Cardiac muscle cell (in vitro differentiated cells and primary cell): ENCODE measurements at regions not wholly inside any gene's neighbourhood (a gene's known extent, or its start where the extent isn't known, plus 50 kb on each side); places are given as distances from the start of the nearest gene placed in this dataset.

Experiments used
- DNase-seq, 2 donors: peaks; one replicate each; pipeline versions ENCODE4 v3.0.0 to v3.0.0-alpha.2; 2010 to 2017; ENCODE audit warnings: low read depth in 1 of 2, low spot score in 1 of 2
- H3K27ac ChIP-seq: fragments of 200-600 bp; sonication (generic); 2 replicates; pipeline ENCODE4 v1.5.1; 2016
- H3K27me3 ChIP-seq: fragments of 200-600 bp; sonication (generic); 2 replicates; pipeline ENCODE4 v1.6.0; 2016; ENCODE audit warnings: control low read depth
- H3K36me3 ChIP-seq: fragments of 200-600 bp; sonication (generic); 2 replicates; pipeline ENCODE4 v1.5.1; 2016; ENCODE audit warnings: control low read depth
- H3K4me1 ChIP-seq: fragments of 200-600 bp; sonication (generic); 2 replicates; pipeline ENCODE4 v1.8.1; 2017; ENCODE audit warnings: low read depth, mild to moderate bottlenecking, mixed run types
- H3K4me3 ChIP-seq: fragments of 200-600 bp; sonication (generic); 2 replicates; pipeline ENCODE4 v1.5.1; 2016; ENCODE audit warnings: mild to moderate bottlenecking
- H3K9me3 ChIP-seq: fragments of 200-600 bp; sonication (generic); 2 replicates; pipeline ENCODE4 v1.5.1; 2017; ENCODE audit warnings: low read depth, mild to moderate bottlenecking, control low read depth
- CTCF ChIP-seq: IDR thresholded peaks from 2 replicates; pipeline ENCODE4 v1.5.1; 2012; ENCODE audit warnings: low read depth, mild to moderate bottlenecking, low read length

- Histone ChIP-seq H3K36me3 (no peaks in the 10 kb centered on the region), H3K4me3 (no peak overlapping the region), H3K27me3 (no peaks in the 10 kb centered on the region), H3K4me1 (peaks cover 8% of the 10 kb centered on the region), H3K9me3 (no peaks in the 10 kb centered on the region), H3K27ac (no peak overlapping the region)
- DNase-seq, result peak in 1 of 2 donors; percentile 15
- no peak for TF ChIP-seq CTCF
Measured at GRCh38 chr10:44476409-44477045, 91.6 kb upstream of the CXCL12 start.

- Histone ChIP-seq H3K27me3 (no peaks in the 10 kb centered on the region), H3K4me3 (no peak overlapping the region), H3K9me3 (no peaks in the 10 kb centered on the region), H3K36me3 (no peaks in the 10 kb centered on the region), H3K4me1 (peaks cover 8% of the 10 kb centered on the region), H3K27ac (no peak overlapping the region)
- TF ChIP-seq CTCF, result no peak
- peak in 1 of 2 donors; percentile 85 for DNase-seq
Measured at GRCh38 chr10:44477046-44477425, 92.1 kb upstream of the CXCL12 start.

- Histone ChIP-seq H3K4me1 (peaks cover 8% of the 10 kb centered on the region), H3K27me3 (no peaks in the 10 kb centered on the region), H3K9me3 (no peaks in the 10 kb centered on the region), H3K4me3 (no peak overlapping the region), H3K27ac (no peak overlapping the region), H3K36me3 (no peaks in the 10 kb centered on the region)
- no peak for TF ChIP-seq CTCF
- peak in 1 of 2 donors; percentile 68 for DNase-seq
Measured at GRCh38 chr10:44478040-44478439, 93.1 kb upstream of the CXCL12 start.

GRCh38 chr10:44478876-44479705 is 94.2 kb upstream of the CXCL12 start:
- no peaks in the 10 kb centered on the region for H3K27me3 ChIP-seq
- TF ChIP-seq CTCF, result no peak
- no peaks in the 10 kb centered on the region for H3K36me3 ChIP-seq
- no peak overlapping the region for H3K27ac ChIP-seq
- H3K9me3 ChIP-seq, result no peaks in the 10 kb centered on the region
- no peak overlapping the region for H3K4me3 ChIP-seq
- peaks cover 8% of the 10 kb centered on the region for H3K4me1 ChIP-seq
- DNase-seq, result peak in 1 of 2 donors; percentile 48

- H3K9me3 ChIP-seq, result no peaks in the 10 kb centered on the region
- H3K4me3 ChIP-seq, result no peak overlapping the region
- no peak for TF ChIP-seq CTCF
- H3K36me3 ChIP-seq, result no peaks in the 10 kb centered on the region
- no peak for DNase-seq
- H3K27ac ChIP-seq, result no peak overlapping the region
- H3K27me3 ChIP-seq, result no peaks in the 10 kb centered on the region
- no peaks in the 10 kb centered on the region for H3K4me1 ChIP-seq
Measured at GRCh38 chr10:44492678-44493077, 107.8 kb upstream of the CXCL12 start.
